ENCODE measurements at regions not wholly inside any gene's neighbourhood (a gene's known extent, or its start where the extent isn't known, plus 50 kb on each side); places are given as distances from the start of the nearest gene placed in this dataset.

- TF ChIP-seq CTCF (conservative IDR thresholded peaks at IDR 0.05; ENCODE audit: low read length), result no peak
- no peak for TF ChIP-seq EZH2phosphoT487 (IDR thresholded peaks at IDR 0.05; ENCODE audit: borderline replicate concordance, low read depth, low read length)
Measured at GRCh38 chr5:175129121-175129520, 314.9 kb downstream of the DRD1 start.
